ENCODE measurements at regions not wholly inside any gene's neighbourhood (a gene's known extent, or its start where the extent isn't known, plus 50 kb on each side); places are given as distances from the start of the nearest gene placed in this dataset.

- no peak for TF ChIP-seq CTCF (IDR thresholded peaks at IDR 0.05)
- TF ChIP-seq POLR2A (IDR thresholded peaks at IDR 0.05; ENCODE audit: low read depth), result no peak
Measured at GRCh38 chr15:58291848-58292247, 139.9 kb upstream of the LIPC start.
